Right renal cortex interstitium (tissue), 3 donors: ENCODE measurements at regions not wholly inside any gene's neighbourhood (a gene's known extent, or its start where the extent isn't known, plus 50 kb on each side); places are given as distances from the start of the nearest gene placed in this dataset.

Source experiments
- DNase-seq, 3 donors: peaks; one replicate each; pipeline ENCODE4 v3.0.0-alpha.2; 2013; ENCODE audit warnings: low read depth in 3 of 3, low spot score in 2 of 3

GRCh38 chr12:24482882-24483604 lies 465.9 kb downstream of the BCAT1 start:
- DNase-seq = no peak

- DNase-seq = no peak
These were observed 466.9 kb downstream of the BCAT1 start for GRCh38 chr12:24482044-24482443.

GRCh38 chr12:24480766-24481449 lies 468.0 kb downstream of the BCAT1 start:
- DNase-seq = no peak

GRCh38 chr12:24479131-24479530 lies 469.8 kb downstream of the BCAT1 start:
- DNase-seq = no peak

GRCh38 chr12:24478254-24478653 lies 470.6 kb downstream of the BCAT1 start:
- DNase-seq = no peak

GRCh38 chr12:24476310-24476709 lies 472.6 kb downstream of the BCAT1 start:
- no peak for DNase-seq

- no peak for DNase-seq
These were observed 473.6 kb downstream of the BCAT1 start for GRCh38 chr12:24475337-24475736.

GRCh38 chr12:24473097-24473496 lies 475.8 kb downstream of the BCAT1 start:
- DNase-seq = no peak

GRCh38 chr12:24470050-24470449 lies 478.9 kb downstream of the BCAT1 start:
- no peak for DNase-seq

GRCh38 chr12:24469089-24469488 lies 479.8 kb downstream of the BCAT1 start:
- no peak for DNase-seq

- no peak for DNase-seq
These were observed 481.7 kb downstream of the BCAT1 start for GRCh38 chr12:24467226-24467625.

- no peak for DNase-seq
These were observed 485.5 kb downstream of the BCAT1 start for GRCh38 chr12:24463375-24463774.

GRCh38 chr12:24462946-24463345 lies 486.0 kb downstream of the BCAT1 start:
- DNase-seq = no peak

- DNase-seq = no peak
These were observed 488.4 kb downstream of the BCAT1 start for GRCh38 chr12:24460506-24460905.

GRCh38 chr12:24460099-24460498 lies 488.8 kb downstream of the BCAT1 start:
- no peak for DNase-seq

GRCh38 chr12:24455811-24456210 lies 493.1 kb downstream of the BCAT1 start:
- no peak for DNase-seq

- no peak for DNase-seq
These were observed 498.2 kb upstream of the SOX5 start for GRCh38 chr12:24447678-24448077.

- no peak for DNase-seq
These were observed 496.8 kb upstream of the SOX5 start for GRCh38 chr12:24446287-24446686.

- DNase-seq = no peak
These were observed 495.2 kb upstream of the SOX5 start for GRCh38 chr12:24444634-24445033.

GRCh38 chr12:24441458-24441857 lies 492.0 kb upstream of the SOX5 start:
- DNase-seq = no peak

- DNase-seq = no peak
These were observed 487.2 kb upstream of the SOX5 start for GRCh38 chr12:24436667-24437066.

GRCh38 chr12:24431872-24432271 lies 482.4 kb upstream of the SOX5 start:
- no peak for DNase-seq
